Stimulated activated CD8-positive, alpha-beta memory T cell treated with anti-CD3 and anti-CD28 coated beads, Interleukin-2, amount 100 ng/mL, for 1 hour (primary cell): ENCODE measurements at regions not wholly inside any gene's neighbourhood (a gene's known extent, or its start where the extent isn't known, plus 50 kb on each side); places are given as distances from the start of the nearest gene placed in this dataset.
"Not testable (repeated sequence)": the region's sequence is repeated elsewhere in the genome, so short reads cannot be mapped to it uniquely, and the experiment has no call there.

ENCODE experiments used
- DNase-seq, 2 donors: peaks; one replicate each; pipeline ENCODE4 v3.0.0-alpha.2; 2020; ENCODE audit warnings: low read depth in 2 of 2

DNA sequence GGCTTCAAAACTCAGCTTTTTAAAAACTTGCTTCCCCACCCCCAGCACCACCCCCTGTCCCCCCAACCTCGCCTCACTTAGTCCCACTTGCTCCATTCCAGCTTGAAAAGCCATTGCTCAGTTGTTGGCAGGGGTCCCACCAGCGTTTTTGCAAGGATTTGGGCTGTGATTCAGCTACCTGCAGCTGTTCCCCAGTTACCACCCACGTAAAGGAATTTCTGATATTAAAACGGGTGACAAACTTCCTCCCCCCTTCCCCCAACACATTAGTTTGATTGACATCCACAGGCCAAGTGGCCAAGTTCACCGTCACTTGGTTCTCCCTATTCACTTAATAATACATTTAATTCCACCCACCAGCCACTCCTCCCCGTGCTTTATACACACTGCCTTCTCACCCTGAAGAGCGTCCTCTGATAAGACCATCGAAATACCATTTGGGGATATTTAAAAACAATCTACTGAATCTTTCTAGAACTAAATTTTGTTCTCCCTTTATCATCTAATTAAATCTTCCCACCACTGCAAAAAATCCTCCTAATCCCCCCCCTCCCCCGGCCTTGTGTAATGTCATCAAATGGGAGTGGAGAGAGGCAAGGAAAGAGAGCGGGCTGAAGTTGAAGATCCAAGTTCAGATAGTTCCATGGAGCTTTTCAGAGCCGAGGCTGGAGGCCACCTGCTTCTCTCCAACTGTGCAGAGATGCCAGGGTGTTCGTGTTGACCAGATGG is 55.1 kb downstream of the SOX9 start:
- no peak for DNase-seq

DNA sequence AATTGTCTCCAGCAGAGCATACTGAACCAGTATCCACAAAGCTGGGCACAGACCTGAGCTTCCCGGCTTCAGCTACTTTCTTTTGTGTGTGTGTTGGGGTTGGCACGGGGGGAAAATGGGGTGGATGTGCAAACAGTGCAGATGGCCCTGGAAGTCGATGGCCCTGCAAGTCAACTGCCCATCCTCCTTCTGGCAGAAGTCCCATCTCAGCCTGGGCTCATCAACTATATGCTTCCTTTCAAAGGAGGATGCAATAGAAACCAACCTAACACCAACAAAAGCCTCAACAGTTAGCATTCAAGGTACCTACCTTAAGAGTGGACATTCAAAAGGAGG is 55.7 kb downstream of the SOX9 start:
- DNase-seq: no peak

DNA sequence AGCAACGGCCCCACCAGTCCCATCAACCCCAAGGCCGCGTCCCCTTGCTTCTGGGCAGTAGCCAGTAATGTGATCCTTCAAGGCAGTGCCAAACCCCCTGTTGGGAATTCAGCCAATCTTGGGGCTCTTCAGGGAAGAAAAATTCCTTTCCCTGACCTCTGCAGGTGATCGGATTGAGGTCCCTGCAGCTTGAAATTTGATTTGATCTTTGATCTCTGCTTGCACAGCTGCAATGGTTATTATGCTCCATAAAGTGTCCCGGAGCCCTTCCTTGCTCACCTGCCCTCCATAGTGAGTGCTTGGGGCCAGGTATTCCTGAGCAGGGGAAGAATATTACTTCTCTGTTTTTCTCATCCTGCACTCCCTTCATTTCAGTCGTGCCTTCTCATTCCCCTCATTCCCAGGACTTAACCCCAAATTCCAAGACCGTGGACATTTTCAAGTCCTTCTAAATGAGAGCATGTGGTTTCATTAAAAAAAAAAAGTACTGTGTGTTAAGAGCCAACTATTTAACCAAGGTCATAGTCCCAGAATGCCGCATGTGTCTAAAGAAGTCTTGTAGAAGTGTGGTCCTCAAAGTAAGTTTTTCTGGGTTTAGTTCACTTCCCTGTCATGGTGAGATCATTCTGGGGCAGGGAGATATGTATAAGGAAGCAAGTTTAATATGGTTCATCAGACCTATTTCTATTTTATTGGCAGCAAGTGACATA is 56.3 kb downstream of the SOX9 start:
- no peak for DNase-seq

DNA sequence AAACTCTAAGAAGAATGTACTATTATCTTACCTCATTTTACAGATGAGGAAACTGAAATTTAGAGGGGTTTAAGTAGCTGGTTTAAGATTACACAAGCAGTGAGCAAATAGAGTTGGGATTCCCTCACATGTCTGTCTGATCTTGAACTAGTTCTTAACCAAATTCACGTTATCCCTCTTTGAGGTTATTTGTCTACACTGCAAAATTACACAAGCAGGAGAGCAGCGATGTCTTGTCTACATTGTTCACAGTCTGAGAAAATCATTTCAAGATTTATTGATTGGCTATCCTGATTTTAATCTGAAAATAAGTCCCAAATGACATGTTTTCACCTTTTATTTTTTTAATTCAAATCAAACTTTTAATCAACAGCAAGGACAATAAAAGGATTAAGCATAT is 56.9 kb downstream of the SOX9 start:
- no peak for DNase-seq

DNA sequence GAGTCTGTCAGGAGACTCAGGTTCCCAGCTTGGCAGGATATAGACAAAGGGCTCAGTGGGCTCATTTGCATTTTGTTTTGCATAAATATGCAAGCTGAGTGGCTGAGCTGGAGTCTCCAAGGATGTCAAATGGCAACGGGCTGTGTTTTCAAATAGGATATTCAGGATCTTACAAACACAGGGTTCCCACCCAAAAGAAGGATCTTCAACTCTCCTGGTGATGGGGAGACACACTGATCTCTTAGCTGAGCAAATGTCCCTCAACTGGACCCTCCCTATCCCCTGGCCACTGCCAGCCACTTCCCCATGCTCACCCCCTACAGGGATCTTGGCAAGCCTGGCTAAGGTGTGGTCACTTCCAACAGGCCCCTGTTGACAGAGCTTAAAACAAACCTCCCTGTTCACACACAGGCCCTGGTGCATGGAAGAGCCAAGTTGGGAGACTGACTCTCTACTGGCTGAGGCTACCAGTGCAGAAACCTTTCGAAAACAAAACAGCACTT is 61.6 kb downstream of the SOX9 start:
- DNase-seq: no peak

DNA sequence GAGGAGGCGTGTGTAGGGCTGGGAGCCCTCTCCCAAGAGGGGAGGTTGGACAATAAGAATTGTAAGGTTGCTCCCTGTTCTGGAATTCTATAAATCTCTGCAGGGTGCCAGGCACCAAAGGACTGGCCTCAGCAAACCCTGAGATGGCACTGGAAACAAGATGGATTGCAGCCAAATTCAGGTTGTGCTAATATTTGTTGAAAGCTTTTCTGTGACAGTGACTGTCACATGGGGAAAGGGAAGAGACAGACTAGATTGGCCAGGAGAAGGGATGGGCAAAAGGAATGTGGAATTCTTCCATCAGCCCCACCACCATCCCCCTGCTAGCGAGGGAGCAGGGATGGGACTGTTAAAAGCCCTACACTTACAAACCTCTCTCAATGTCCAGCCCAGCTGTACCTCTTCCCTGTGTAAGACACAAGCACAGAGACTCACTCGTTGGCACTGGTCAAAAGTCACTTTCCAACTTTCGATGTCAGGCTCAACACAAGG is 62.4 kb downstream of the SOX9 start:
- DNase-seq: no peak

DNA sequence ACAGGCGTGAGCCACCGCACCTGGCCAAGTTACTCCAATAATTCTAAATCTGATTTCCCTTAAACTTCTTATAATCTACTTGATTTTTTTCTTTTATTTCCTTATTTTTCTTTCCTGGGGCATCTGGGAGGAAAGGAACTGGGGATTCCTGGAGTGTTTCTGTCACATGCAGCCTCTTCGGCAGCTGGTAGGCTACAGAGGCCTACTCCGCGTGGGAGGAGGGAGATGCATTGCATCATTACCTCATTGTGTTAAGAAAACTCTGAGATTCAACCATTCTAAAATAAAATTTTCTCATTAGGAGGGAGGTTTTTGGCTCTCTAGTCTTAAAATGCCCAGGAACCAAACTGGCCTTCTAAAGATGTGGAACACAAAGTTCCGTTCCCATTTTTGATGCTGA is 64.0 kb downstream of the SOX9 start:
- DNase-seq: no peak

DNA sequence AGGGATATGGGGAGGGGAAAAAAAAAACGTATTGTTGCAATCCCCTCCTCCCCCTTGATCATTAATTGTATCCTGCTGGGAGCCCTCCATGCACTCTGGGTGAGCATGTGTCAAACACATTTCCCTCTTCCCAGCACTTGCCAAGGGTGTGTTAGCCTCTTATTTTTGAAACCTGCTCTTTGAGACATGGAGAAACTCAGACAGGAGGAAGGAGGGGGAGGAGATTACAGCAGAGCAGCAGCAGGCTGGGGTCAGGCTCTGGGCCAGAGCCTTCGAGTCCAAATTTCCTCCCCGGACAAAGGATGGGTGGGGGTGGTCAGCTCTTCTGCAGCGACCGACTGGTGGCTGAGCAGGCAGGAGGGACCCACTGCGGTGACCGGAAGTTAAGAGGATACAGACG is 64.7 kb downstream of the SOX9 start:
- DNase-seq: no peak

DNA sequence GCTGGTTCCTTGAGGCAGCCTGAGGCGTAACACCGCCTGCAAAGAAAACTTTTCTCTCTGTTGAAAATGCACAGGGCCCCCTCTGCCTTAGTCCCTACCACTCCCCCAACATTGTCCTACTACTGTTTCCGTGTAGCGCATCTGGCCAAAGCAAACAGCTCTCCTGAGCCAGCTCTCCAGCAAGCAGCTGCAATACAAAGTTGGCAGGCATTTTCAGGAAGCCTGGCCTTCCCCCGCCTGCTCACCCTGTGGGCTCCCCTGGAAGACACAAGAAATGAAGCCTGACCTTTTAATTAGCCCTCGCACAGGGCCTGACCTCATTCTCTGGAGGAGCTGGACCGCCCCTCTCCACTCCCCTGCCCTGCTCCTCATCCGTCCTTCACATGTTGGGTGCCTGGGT is 66.7 kb downstream of the SOX9 start:
- DNase-seq: no peak

DNA sequence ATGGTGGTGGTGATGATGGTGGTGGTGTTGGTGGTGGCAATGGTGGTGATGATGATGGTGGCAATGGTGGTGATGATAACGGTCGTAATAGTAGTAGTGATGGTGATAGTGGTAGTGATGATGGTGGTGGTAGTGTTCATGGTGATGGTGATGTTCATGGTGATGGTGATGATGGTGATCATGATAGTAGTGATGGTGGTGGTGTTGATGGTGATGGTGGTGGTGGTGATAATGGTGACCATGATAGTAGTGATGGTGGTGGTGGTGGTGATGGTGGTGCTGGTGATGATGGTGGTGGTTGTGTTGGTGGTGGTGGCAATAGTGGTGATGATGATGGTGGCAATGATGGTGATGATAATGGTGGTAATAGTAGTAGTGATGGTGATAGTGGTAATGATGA is 68.0 kb downstream of the SOX9 start:
- no peak for DNase-seq

DNA sequence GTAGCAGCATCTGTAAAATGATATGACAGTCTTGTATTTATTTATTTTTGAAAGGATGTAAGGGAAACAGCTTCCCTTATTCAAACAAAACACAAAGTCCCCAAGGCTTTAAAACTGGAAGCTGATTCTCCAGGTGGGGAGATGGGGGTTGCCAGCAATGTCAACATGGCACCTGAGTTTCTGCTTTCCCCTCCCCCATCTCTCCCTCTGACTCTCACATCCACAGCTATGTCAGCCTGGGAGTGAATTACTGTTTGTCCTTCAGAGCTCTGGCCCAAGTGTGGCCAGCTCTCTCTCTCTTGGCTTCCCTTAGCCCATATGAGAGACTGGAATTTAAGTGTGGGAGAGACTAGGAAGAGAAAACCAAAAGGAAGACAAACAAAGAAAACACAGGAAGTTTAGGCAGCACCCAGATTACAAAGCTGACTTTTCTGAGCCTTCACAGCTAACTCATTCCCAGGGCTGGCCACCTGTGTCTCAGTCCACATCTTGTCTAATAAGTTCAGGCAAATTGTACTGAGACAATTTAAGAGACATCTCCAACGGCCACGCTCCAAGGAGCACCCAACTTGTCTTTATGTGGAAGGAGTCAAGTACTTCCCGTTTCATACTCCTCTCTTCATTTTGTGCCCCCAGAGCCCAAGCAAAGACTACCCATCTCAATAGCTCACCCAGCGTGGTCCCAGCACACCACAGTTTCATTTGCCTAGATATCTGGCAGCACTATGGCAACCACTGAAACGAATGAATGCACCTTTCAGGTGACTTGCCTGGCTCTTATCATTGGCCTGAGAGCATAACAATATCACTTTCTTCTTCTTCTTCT is 69.2 kb downstream of the SOX9 start:
- DNase-seq: no peak

DNA sequence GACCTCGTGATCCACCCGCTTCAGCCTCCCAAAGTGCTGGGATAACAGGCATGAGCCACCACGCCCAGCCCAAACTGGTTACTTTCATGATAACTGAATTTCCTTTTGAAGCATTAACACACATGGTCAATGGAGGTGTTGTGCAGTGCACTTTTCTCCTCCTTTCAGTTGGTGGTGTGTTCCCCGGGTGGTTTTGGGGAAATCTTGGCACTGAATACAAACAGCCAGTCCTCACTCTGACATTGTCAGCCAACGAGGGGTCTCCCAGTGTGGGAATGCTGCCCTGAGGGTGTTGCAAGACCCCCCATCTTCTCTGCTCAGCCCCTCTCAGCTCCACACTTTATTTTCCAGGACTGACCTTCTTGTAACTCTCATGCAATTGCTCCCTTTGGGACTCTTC is 70.5 kb downstream of the SOX9 start:
- no peak for DNase-seq

DNA sequence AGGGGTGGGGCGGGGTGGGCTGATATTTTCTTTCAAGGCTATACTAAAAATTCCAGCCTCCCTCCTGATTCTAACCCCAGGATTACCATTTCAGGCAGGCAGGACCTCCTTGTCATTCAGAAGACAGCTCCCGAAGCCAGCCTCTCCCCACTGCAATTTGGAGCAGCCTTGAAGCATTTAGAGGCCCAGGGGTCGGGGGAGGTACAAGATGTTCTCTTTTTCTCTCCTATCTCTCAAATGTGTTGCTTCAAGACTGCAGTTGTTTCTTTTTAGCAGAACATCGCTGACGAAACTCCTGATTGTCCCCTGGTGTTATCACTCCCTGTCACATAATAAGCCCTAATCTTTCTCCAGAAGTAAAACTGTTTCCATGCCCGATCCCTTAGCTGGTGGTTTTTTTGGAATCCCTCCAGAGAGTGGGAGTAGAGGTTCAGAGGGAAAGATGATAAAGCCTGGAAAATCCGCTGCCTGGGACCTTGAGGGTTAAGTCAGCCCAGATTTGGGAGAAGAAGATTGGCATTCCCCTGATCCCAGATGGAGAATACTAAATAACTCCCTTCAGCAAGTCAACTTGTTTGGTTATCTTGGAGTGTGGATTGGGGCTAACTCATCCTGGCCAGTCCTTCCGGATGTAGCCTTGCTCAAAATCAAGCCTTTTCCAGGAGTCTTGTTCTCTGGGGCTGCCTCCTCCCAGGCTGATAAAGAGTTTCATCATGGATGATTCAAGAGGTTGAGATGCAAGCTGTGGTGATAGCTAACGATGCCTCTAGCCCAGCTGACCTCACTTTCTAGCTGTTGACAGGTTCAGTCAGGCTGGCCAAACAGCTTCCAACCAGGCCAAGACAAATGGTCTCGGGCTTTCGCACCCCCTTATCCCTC is 71.3 kb downstream of the SOX9 start:
- no peak for DNase-seq

DNA sequence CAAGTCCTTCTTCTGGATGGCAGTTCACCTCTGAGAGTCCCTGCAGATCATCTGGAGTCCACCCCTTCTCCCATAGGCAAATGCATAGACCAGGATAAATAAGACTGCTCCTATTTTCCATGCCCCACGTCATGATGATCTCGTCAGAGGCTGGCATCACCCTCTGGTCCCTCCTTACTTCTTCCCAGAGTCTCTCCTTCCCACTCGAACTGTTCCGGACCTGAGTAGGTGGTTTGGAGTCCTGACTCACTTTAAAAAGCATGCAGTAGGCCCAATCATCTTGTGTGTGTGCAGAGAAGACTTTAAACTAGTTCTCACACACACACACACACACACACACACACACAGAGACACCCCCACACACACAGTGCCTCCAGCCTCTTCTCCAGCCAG is 72.0 kb downstream of the SOX9 start:
- DNase-seq: no peak

DNA sequence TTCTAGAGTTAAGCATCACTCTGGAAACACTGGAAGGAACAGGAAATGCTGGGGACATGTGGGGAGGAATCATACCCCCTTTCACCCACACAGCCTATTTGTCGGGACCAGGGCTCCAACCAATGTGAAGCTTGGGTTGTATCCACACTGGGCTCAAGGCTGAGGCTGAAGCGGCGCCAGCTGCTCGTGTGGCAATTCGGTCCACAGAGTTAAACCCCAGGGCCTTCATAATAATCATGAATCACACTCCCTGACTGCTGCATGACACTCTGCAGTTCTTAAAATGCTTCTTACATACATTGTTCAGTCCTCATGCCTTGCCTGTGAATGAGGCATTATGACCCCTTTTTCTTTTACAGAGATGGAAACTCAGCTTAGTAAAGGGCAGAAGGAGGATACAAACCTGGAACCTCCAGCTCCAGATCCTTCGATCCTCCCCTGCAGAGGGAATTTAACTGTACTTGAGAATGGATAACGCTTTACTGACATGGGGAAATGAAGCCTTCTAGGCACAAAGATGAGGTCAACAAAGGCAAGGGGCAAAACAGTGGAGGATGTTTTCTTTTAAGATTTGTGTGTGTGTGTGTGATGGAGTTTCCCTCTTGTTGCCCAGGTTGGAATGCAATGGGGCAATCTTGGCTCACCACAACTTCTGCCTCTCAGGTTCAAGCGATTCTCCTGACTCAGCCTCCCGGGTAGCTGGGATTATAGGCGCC is 72.7 kb downstream of the SOX9 start:
- DNase-seq: no peak

DNA sequence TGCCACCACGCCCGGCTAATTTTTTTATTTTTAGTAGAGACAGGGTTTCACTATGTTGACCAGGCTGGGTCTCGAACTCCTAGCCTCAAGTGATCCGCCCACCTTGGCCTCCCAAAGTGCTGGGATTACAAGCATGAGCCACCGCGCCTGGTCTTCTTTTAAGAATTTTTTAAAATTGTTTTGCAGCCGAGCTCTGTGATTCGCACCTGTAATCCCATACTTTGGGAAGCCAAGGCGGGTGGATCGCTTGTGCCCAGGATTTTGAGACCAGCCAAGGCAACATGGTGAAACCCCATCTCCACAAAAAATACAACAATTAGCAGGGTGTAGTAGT is 73.3 kb downstream of the SOX9 start:
- not testable (repeated sequence) for DNase-seq

DNA sequence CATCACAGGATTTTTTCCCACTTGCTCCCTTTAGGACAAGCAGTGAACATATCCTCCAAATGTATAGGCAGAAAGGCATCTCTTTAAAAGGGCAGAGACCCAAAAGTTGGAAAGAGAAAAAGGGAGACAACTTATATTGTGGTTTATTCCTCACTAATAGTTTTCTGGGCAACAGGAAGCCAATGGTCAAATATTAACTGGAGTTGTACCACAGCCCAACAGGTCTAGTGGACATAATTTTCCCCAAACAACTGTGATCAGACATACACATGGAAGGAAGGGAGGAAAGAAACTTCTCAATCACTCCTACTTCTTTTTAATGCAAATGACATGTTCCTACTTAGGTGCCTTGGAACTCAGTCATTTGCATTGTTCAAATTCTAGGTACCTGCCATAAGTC is 78.4 kb downstream of the SOX9 start:
- no peak for DNase-seq

DNA sequence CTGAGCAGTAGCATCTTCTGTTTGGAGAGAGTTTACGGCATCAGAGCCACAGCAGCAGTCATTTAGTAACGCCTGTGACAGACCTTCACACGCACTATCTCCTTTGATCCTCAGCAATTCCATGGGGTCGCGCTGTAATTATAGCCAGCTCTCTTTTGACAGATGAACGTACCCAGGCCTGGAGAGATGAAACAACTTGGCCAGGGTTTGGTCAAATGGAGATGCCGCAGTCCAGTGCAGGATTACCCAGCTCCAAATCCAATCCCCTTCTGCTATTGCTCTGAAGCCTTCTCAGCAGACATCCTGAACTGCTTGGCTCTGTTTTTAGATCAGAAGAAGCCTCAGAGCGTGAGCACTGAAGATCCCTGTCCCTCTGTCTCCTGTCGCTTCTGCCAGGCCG is 83.9 kb downstream of the SOX9 start:
- DNase-seq: no peak

DNA sequence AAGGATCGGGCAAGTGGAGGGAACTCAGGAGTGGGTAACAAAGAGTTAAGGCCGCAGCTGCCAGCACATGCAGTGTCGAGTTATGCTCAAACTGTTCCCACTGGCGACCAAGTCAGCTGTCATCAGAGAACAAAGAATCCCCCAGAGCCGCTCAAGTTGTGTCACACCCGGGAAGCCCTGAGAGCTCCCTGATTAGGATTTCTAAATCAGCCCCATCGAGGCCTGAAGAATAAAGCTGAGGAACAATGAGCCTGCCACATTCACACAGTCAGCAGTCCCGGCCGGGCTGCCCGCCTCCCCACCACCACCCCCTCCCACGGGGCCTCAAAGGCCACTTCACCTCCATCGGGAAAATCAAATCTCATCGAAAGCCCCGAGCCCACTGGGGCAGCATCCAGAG is 84.5 kb downstream of the SOX9 start:
- no peak for DNase-seq

DNA sequence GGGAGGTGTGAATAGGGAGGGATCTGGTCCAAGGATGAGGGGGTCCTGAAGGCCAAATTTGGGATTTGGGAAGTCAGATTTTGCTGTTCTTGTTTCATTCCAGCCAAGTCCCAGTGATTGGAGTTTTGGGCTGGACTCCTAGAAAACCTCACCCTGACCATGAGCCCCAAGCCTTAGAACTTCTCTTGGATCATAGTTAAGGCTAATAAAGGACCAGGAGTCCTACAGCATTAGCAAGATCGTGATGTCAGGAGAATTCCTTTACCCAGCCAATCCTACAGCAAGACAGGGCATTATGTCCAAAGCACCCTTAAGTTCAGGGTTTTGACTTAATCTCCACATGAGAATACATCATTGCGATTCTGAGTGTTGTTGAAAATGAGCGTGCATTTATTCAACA is 85.0 kb downstream of the SOX9 start:
- DNase-seq: no peak

DNA sequence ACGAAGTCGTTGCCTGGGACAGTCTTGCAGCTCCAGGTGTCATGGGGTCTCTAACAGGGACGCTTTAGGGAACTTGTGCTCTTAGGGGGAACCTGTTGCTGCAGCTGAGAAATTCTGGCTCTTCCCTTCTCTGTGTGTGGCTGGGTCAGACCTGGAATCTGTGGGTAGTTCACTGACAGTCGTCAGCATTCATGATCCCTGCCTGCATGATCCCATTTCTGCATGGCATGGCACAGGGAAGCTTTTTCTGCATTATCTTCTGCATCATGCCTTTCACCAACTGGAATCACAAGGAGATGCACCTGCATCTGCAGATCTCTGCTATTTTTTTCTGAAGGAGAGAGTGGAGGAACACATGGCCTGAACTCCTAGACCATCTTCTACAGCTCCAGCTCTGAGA is 85.6 kb downstream of the SOX9 start:
- DNase-seq: no peak
